ENCODE measurements at regions not wholly inside any gene's neighbourhood (a gene's known extent, or its start where the extent isn't known, plus 50 kb on each side); places are given as distances from the start of the nearest gene placed in this dataset.

DNA sequence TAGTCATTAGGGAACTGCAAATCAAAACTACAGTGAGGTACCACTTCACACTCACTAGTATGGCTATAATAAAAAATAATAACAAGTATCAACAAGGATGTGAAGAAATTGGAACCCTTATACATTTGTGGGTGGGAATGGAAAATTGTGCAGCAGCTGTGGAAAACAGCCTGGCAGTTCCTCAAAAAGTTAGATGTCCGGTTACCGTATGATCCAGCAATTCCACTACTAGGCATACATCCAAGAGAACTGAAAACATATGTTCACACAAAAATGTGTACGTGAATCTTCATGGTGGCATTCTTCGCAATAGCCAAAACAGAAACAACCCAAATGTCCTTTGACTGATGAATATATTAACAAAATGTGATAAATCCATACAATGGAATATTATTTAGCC lies 187.9 kb upstream of the LYSMD4 start:
- no peak for DNase-seq

DNA sequence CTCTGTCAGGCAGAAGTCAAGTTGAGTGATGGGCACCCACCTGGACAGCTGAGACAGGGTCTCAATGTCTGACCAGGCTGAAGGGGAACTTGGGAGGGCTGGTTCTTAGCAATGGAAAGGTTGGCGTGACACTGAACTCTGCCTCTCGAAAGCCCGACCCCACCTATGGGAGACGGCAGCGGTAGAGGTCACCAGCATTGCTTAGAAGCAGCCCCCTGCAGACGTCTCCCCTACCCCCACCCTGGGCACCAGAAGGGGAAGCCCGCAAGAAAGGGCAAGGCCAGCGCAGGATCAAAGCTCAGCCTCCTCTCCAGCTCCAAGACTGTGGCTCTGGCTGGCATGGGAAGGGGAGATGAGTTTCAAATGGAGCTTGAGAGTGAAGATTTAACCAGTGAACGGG lies 184.8 kb upstream of the LYSMD4 start:
- no peak for DNase-seq

GRCh38 chr15:99917252-99917651 lies 184.0 kb upstream of the LYSMD4 start:
- no peak for DNase-seq

DNA sequence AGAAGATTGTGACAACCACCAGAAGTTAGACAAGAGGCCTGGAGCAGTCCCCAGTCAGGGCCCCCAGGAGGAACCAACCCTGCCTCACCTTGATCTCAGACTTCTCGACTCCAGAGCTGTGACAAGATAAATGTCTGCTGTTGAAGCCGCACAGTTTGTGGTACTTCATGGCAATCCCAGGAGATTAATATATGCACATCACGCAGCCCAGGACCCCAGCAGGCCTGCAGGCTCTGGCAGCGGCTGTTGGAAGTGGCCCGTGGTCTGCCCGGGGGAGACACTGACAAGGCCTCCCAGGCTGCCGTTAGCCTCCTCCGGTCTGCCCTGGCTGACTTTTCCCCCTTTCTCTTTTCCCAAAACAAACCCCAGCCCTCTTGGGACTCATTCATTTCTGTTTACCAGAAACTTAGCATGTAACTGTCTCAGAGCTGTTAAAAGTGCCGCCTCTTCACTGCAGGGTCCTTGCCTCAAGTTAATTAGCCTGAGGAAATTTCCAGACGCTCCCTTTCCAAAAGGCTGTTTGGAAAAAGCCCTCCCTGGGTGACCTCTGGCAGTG lies 183.5 kb upstream of the LYSMD4 start:
- DNase-seq, result no peak

- DNase-seq, result no peak
These were observed 181.5 kb upstream of the LYSMD4 start for GRCh38 chr15:99914723-99915122.

DNA sequence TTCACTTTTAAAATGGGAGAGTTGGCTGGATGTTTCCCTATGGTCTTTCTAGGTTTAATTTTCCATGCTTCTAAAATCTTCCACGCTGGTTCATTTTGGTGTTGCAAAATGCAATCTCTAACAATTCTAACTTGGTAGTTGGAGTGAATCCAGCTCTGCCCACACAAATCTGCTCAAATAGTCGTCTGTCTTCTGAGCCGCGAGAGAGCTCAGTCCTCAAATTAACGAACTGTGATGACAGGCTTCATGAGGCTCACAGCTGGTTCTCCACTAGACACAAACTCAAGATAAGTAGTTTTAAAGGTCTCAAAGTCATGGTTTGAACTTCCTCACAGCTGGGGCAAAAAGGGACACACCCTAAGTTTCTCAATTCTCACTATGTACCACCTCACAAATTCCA lies 178.6 kb upstream of the LYSMD4 start:
- no peak for DNase-seq

GRCh38 chr15:99909592-99910295 lies 176.5 kb upstream of the LYSMD4 start:
- no peak for DNase-seq

DNA sequence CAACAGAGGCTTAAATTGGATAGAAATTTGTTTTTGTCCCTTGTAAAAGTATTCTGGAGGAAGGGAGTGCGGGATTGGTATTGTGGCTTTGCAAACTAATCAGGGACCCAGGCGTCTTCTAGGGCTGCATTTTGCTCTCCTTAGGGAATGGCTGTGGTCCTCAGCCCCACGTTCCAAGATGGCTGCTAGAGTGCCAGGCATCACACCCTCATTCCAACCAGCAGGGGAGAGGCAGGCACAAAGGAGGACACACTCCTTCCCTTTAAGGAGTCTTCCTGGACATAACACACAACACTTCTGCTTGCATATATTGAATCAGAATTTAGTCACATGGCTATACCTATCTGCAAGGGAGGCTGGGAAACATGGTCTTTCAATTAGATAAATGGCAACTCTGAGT lies 174.5 kb upstream of the LYSMD4 start:
- no peak for DNase-seq

GRCh38 chr15:99906793-99907192 lies 173.6 kb upstream of the LYSMD4 start:
- DNase-seq, result no peak

- no peak for DNase-seq
These were observed 173.1 kb upstream of the LYSMD4 start for GRCh38 chr15:99906311-99906710.

DNA sequence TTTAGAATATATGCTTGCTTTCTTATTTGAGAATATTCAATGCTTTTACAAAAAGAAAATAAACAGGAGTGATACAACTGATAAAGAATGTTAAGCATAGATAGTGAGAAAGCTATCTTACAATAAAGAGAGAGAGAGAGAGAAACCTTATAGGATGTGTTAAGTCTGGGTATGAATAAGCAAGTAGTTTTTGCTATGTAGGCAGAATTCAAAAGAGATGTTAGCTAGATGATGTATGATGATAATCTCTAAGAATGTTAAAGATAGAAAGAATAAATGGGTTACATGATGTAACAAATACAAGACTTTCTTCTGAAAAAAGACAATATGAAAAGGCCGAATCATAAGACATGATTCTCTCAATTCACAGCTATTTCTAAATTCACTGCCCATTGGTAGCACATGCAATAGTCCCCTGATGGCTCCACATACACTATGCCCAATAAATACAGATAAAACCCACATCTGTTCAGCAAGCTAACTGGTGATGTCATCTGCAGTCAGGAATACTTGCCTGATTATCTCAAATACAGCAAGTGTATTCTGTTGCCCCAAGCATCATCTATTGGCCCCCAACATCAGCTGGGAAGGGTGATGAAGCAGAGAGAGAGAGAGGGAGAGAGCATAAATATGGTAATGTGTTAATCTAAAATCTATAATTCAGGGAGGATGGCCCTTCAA lies 169.2 kb upstream of the LYSMD4 start:
- peak; percentile 7 for DNase-seq

GRCh38 chr15:99895956-99896311 lies 162.7 kb upstream of the LYSMD4 start:
- DNase-seq, result no peak

GRCh38 chr15:99895189-99895955 lies 162.1 kb upstream of the LYSMD4 start:
- DNase-seq, result no peak

DNA sequence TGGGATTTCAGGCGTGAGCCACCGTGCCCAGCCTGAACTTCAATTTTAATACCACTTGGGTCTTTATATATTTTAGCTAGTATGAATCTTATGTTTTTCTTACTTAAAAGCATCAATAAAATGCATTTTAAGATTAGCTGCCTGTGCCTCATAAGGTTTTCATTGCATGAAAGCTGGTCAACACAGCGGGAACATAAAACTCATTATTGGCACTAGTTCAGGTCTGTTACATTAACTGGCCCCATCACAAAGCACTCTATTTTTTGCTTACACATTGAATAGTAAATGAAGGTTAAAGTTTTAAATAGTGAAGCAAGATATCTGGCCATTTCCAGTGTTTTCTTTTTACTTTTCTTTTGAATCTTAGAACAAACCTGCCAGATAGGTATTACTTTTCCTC lies 145.6 kb upstream of the LYSMD4 start:
- DNase-seq, result no peak

DNA sequence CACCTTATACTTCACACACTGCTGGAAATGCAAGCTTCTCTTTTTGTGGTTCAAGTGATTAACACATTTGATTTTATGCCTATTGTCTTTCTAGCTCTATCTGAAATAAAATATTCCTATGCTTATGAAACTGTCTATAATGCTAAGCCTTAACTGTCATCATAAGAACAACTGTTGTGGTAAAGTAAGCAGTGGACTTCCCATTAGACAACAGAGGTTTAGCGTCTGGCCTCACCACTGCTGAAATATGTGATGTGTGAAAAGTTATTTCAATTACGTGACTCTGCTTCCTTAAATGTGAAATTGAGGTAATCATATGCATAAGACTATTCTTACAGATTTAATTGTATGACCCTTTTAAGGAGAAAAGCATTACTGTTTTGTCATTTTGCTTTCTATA lies 140.2 kb upstream of the LYSMD4 start:
- DNase-seq, result no peak

GRCh38 chr15:99863550-99864198 lies 130.4 kb upstream of the LYSMD4 start:
- no peak for DNase-seq

GRCh38 chr15:99857836-99858235 lies 124.6 kb upstream of the LYSMD4 start:
- no peak for DNase-seq

DNA sequence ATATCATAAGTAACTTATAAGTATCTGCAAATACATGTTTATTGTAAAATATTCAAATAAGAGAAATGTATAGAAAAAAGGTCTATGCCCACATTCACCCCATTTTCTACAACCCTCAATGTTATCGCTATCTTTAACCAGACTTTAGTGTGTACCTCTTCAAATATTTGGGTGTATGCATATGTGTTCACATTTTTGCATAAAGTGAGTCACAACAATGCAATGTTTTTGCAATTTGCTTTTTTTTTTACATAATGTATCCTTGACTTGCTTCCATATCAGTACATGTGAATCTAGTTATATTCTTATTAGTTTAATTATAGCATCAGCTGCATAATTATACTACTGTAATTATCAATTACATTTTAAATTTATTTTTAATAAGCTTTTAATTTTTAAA lies 117.3 kb upstream of the LYSMD4 start:
- peak; percentile 30 for DNase-seq

DNA sequence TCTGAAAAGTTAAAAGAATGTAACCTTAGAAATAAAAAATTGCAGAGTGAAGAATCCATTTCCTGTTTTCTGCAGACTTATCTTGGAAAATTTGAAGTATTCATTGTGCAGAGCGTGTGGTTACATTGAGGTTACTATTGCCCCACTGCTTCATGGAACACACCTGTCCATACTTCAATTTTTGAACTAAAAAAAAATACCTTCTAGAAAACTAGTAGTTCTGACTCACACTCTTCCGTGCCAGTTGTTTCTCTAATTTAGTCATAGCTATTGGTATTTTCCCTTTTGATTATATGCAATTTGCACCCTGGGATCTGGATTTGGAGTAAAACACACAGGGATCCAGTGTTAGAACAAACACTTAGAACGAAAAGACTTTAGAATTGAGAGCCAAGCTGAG lies 111.8 kb upstream of the LYSMD4 start:
- peak; percentile 11 for DNase-seq

GRCh38 chr15:99844150-99844549 lies 110.9 kb upstream of the LYSMD4 start:
- no peak for DNase-seq

DNA sequence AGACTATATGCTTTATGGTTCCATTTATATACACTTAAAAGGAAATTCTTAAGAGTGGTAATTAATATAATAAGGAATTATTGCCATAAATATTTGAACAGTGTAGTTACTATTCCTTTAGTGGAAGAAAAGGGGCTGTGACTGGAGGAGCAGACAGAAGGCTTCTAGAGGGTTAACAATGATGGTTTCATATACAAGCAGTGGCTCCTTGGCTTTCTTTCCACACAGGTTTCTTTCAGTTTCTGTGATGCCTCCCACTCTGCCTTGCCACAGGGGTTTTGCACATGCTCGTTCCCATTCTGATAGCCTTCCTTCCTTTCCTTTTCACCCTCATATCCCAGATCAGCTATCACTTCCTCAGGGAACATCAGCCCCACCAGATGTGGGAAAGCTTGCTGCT lies 108.8 kb upstream of the LYSMD4 start:
- DNase-seq, result no peak

GRCh38 chr15:99826157-99826780 lies 93.0 kb upstream of the LYSMD4 start:
- DNase-seq, result peak; percentile 2

GRCh38 chr15:99823346-99823745 lies 90.1 kb upstream of the LYSMD4 start:
- no peak for DNase-seq

Data from fibroblast of skin of back (primary cell).